Neural cell (in vitro differentiated cells): ENCODE measurements at regions not wholly inside any gene's neighbourhood (a gene's known extent, or its start where the extent isn't known, plus 50 kb on each side); places are given as distances from the start of the nearest gene placed in this dataset.

Experiments used
- CTCF ChIP-seq: fragments of 450-650 bp; IDR thresholded peaks from 2 replicates; pipeline ENCODE4 v1.5.1; 2014; ENCODE audit warnings: antibody characterized with exemption, mild to moderate bottlenecking, moderate library complexity; ENCODE audit not compliant: poor library complexity, severe bottlenecking
- EP300 ChIP-seq: fragments of 450-650 bp; conservative IDR thresholded peaks from 2 replicates; pipeline ENCODE4 v1.6.1; 2014; ENCODE audit warnings: antibody characterized with exemption, mild to moderate bottlenecking, moderate library complexity; ENCODE audit not compliant: poor library complexity, severe bottlenecking
- EZH2 ChIP-seq: fragments of 200-600, 300-800 bp; shearing (Covaris generic), sonication (generic); IDR thresholded peaks from 2 replicates; pipeline ENCODE4 v1.6.1; 2014; ENCODE audit warnings: antibody characterized with exemption, low read length, borderline replicate concordance, mild to moderate bottlenecking; ENCODE audit not compliant: insufficient read depth, poor library complexity, severe bottlenecking
- POLR2AphosphoS5 ChIP-seq: IDR thresholded peaks from 2 replicates; pipeline ENCODE4 v1.6.1; 2012
- RAD21 ChIP-seq: fragments of 450-650 bp; conservative IDR thresholded peaks from 2 replicates; pipeline ENCODE4 v1.6.1; 2014; ENCODE audit warnings: antibody characterized with exemption, mild to moderate bottlenecking, moderate library complexity
- SMC3 ChIP-seq: fragments of 450-650 bp; conservative IDR thresholded peaks from 2 replicates; pipeline ENCODE4 v1.6.1; 2014; ENCODE audit warnings: antibody characterized with exemption, mild to moderate bottlenecking, moderate library complexity; ENCODE audit not compliant: poor library complexity
- TAF1 ChIP-seq: IDR thresholded peaks from 2 replicates; pipeline ENCODE4 v1.6.1; 2012; ENCODE audit warnings: low read depth

DNA sequence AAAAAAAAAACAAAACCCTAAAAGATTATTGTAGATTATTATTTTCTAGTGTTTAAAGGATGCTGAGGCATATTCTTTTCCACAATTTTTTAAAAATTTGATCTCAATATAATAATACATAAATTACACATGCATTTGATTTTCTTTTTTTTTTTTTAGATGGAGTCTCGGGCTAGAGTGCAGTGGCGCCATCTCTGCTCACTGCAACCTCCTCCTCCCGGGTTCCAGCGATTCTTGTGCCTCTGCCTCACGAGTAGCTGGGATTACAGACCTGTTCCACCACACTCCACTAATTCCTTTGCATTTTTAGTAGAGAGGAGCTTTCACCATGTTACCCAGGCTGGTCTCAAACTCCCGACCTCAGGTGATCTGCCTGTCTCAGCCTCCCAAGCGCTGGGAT lies 83.5 kb upstream of the TSPAN5 start:
- no peak for TF ChIP-seq CTCF
- TF ChIP-seq EZH2 = no peak
- TF ChIP-seq POLR2AphosphoS5 = no peak
- TF ChIP-seq TAF1 = no peak
- TF ChIP-seq EP300 = no peak
- no peak for TF ChIP-seq SMC3
- no peak for TF ChIP-seq RAD21
